UCSD-AML1 (cell line): ENCODE measurements at regions not wholly inside any gene's neighbourhood (a gene's known extent, or its start where the extent isn't known, plus 50 kb on each side); places are given as distances from the start of the nearest gene placed in this dataset.

Experiments
- DNase-seq: peaks from one replicate; lab custom pipeline; 2025; ENCODE audit not compliant: unreplicated experiment; lab: John Stamatoyannopoulos, UW

GRCh38 chr6:43970068-43970912 is 157.0 kb downstream of the MRPL14 start:
- DNase-seq: no peak

- no peak for DNase-seq
Measured at GRCh38 chr6:43969158-43969981, 157.9 kb downstream of the MRPL14 start.

- no peak for DNase-seq
Measured at GRCh38 chr6:43968110-43968965, 158.9 kb downstream of the MRPL14 start.

- no peak for DNase-seq
Measured at GRCh38 chr6:43967719-43968091, 159.5 kb downstream of the MRPL14 start.

GRCh38 chr6:43966853-43967718 is 160.2 kb downstream of the MRPL14 start:
- DNase-seq: no peak

GRCh38 chr6:43966374-43966658 is 160.9 kb downstream of the MRPL14 start:
- no peak for DNase-seq

GRCh38 chr6:43965628-43966373 is 161.5 kb downstream of the MRPL14 start:
- DNase-seq: no peak

GRCh38 chr6:43964659-43965570 is 162.3 kb downstream of the MRPL14 start:
- no peak for DNase-seq

- DNase-seq: no peak
Measured at GRCh38 chr6:43963877-43964658, 163.2 kb downstream of the MRPL14 start.

GRCh38 chr6:43963203-43963602 is 164.0 kb downstream of the MRPL14 start:
- DNase-seq: no peak

- no peak for DNase-seq
Measured at GRCh38 chr6:43962458-43962857, 164.8 kb downstream of the MRPL14 start.

- DNase-seq: no peak
Measured at GRCh38 chr6:43957273-43957672, 170.0 kb downstream of the MRPL14 start.

GRCh38 chr6:43956478-43956877 is 170.8 kb downstream of the MRPL14 start:
- DNase-seq: no peak

GRCh38 chr6:43954311-43955131 is 172.7 kb downstream of the MRPL14 start:
- no peak for DNase-seq

GRCh38 chr6:43953794-43954310 is 173.4 kb downstream of the MRPL14 start:
- no peak for DNase-seq

GRCh38 chr6:43953256-43953655 is 174.0 kb downstream of the MRPL14 start:
- no peak for DNase-seq

GRCh38 chr6:43952746-43953145 is 174.5 kb downstream of the MRPL14 start:
- no peak for DNase-seq
